ENCODE measurements at regions not wholly inside any gene's neighbourhood (a gene's known extent, or its start where the extent isn't known, plus 50 kb on each side); places are given as distances from the start of the nearest gene placed in this dataset.
A peak's percentile ranks its signal among the peaks of the same experiment; 100 is the strongest.
"Not testable (repeated sequence)": the region's sequence is repeated elsewhere in the genome, so short reads cannot be mapped to it uniquely, and the experiment has no call there.

DNA sequence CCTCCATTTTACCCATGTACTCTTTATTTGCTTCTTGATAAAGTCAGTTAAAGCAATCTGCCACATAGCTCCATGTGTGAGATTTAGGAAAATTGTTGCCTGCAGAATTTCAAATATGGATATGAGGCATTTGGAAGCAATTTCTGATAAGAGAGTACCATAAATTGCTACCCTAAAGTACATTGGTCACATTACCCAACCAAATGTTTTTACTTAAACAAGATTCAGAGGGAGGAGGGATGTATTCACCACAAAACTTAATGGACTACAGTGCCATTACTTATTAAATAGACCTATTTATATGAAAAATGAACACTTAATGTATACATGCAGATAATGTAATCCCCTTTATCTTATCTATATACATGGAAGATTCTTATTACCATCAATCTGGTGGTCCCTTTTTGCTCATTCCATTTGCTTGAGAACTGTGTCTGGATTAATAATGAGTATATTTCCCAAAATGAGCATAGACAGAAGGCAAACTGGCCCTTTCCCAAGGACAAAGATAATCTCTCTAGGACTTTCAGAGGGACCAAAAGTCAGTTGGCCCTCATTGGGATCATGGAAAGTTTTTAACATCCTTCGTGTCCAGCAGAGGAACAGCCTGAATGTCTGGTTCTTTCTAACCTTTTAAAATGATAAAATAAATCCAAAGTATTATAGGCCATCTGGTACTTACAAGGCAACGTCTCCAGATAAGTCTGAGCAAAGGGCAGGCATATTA, 526.4 kb downstream of the CBLN4 start:
- in situ Hi-C loops (cut with MboI; ENCODE audit: low pct_unique_long_range_greater_than_20kb, low sequenced_read_pairs), result no loop called here

DNA sequence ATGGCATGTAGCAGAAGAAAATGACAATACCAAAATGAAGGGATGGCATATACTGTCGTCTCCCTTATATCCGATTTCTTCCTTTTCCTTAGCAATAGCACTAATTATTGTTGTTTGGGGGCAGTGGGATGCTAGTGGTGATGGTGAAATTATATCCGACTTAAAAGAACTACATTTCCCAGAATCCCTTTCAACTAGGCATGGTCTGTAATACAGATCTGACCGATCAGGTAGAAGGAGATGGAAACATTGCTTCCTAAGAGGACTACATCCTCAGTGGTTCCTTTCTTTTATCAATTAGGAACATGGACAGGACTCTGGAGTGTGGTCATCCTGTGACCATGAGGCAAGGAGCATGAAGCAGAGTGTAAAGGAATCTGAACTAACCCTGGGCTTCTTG, 532.6 kb downstream of the CBLN4 start:
- in situ Hi-C loops (cut with MboI; ENCODE audit: low pct_unique_long_range_greater_than_20kb, low sequenced_read_pairs), result no loop called here
- DNase-seq, result no peak

More for the DNA sequence above, 526.4 kb downstream of the CBLN4 start:
- no peak for DNase-seq

DNA sequence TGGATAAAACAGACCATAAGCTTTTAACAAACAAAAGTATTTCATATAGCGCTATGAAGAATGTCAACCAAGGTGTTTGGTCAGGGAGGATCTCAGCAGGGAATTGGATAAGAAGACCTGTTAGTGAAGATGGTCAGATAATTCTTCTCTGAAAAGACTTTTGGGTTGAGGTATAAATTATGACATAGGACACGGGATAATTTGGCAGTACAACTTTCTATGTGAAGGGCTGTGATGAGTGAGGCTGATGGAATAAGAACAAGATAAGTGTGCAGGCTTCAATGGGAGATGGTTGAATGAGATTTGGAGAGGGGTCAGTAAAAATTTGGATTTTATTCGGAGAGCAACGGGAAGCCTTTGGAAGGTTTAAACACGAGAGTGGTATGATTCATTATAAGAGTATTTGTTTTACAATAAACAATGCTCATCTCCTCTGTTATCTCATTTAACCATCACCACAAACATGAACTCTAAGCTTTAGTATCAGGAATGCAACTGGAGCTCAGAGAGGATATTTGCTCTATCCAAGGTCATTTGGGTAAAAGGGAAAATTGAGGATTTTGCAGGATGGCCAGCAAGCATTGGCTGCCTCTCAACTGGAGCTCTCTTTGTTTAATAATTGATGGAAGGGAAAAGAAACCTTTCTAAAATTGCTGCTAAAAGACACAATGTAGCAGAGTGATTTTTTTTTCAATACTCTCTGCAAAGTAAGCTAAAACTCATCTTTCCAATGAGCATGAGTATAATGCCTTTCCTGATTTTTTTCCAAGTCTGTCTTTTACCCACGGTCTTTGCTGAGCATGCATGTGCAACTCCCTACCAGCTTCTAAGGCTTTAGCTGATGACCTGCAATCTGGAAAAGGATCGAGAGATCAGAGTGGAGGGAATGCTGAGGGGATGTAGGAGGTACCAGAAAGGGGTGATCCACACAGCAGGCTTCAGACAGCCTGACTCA, 534.0 kb downstream of the CBLN4 start:
- in situ Hi-C loops (cut with MboI; ENCODE audit: low pct_unique_long_range_greater_than_20kb, low sequenced_read_pairs), result no loop called here
- no peak for DNase-seq

DNA sequence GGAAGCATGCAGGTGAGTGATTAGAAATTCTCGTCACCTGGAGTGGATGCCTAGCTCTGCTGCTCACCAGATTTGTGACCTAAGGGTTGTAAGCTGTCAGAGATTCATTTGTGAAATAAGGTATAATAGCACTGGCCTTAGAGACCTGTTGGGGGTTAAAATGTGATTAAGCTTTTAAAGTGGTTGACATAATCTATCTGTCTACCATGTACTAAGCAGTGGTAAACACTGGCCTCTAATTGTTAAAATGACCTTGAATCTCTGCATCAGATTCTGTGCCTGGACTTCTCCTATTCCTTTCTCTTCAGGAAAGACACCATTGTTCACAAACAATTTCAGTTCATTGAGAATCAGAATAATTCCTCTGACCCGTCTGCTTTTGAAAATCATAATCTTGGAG, 536.2 kb downstream of the CBLN4 start:
- in situ Hi-C loops (cut with MboI; ENCODE audit: low pct_unique_long_range_greater_than_20kb, low sequenced_read_pairs), result no loop called here
- no peak for DNase-seq

DNA sequence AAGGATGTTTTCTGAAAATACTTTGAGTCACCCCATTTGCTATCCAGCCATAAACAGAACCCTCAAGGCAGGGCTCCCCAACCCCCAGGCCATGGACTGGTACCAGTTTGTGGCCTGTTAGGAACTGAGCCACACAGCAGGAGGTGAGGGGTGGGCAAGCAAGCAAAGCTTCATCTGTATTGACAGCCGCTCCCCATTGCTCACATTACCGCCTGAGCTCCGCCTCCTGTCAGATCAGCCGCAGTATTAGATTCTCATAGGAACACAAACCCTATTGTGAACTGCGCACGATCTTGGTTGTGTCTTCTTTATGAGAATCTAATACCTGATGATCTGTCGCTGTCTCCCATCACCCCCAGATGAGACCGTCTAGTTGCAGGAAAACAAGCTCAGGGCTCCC, 543.8 kb downstream of the CBLN4 start:
- no peak for DNase-seq
- in situ Hi-C loops (cut with MboI; ENCODE audit: low pct_unique_long_range_greater_than_20kb, low sequenced_read_pairs), result no loop called here

DNA sequence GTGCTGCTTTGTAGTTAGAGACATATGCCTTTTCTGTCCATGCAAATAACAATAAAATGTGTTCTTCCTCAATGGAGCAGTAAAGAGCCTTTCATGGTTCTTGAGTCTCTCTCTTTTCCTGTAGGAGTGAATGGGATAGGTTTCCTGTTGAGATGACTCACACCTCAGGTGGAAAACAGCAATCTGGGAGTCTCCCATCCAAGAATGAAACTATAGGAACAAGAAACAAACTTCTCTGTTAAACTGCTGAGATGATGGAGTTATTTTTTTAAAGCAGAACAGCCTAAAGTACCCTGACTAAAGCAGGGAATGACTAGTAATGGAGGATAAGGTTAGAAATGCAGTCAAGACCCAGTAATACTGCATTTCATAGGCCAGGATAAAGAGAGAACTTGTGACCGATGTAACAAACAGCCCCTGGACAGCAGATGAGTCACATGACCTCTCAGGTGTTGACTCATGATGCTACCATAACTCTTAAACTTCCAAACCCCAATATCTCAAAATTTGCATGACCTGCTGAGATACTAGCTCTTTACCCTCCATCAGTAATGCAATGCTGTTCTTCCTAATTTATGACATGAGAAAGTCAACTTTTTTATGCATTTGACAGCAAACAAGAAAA, 548.9 kb downstream of the CBLN4 start:
- in situ Hi-C loops (cut with MboI; ENCODE audit: low pct_unique_long_range_greater_than_20kb, low sequenced_read_pairs), result no loop called here
- no peak for DNase-seq

DNA sequence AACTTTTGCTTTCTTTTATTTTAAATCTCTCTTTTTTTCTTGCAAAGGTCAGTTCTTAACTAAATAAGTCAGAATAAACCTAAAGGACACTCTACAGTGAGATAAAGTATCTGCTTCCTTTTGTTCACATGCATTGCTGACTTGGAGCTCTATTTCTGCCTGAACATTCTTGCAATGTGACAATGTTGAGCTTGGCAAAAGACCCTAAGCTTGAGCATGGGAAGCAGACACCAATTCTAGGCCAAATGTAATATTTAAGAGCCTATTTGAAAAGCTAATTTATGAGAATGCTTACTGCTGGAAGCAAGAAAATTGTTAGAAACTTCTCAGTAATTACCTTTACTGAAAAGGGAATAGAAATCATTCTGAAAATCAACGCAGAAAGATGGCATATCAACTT, 556.2 kb downstream of the CBLN4 start:
- in situ Hi-C loops (cut with MboI; ENCODE audit: low pct_unique_long_range_greater_than_20kb, low sequenced_read_pairs), result no loop called here
- DNase-seq, result no peak

DNA sequence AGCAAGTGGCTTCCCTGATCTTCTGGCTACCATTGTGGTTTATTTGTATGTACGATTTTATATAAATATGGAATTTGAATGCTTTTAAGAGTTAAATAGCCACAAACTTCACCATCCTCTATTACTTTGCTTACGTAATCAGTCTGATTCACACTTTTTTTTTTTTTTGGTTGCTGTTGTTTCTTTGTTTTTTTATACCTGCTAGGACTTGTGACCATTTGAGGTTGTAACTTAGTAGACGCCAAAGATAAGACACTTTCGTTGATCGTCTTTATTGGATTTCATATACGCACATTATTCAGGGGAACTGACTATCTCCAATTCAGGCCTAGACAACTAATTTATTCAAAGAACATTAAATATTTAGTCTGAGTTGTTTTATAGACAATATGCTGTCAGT, 559.0 kb downstream of the CBLN4 start:
- in situ Hi-C loops (cut with MboI; ENCODE audit: low pct_unique_long_range_greater_than_20kb, low sequenced_read_pairs), result no loop called here
- DNase-seq, result peak; percentile 0

DNA sequence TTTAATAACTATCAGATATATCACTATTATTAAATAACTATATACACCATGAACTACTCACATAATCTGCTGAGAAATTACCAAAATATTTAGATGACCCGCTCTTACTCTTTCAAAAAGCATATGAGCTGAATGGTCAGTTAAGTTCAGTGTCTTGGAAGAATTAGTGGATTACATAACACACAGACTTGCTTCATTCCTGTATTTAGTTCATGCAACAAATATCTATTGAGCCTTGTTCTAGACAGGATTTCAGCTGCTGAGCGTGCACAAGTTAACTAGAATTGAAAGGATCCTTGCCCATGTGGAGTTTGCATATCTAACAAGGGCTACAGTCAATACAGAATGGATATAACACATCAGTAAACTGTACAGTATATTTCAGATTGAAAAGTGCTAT, 566.2 kb downstream of the CBLN4 start:
- DNase-seq, result no peak
- in situ Hi-C loops (cut with MboI; ENCODE audit: low pct_unique_long_range_greater_than_20kb, low sequenced_read_pairs), result no loop called here

DNA sequence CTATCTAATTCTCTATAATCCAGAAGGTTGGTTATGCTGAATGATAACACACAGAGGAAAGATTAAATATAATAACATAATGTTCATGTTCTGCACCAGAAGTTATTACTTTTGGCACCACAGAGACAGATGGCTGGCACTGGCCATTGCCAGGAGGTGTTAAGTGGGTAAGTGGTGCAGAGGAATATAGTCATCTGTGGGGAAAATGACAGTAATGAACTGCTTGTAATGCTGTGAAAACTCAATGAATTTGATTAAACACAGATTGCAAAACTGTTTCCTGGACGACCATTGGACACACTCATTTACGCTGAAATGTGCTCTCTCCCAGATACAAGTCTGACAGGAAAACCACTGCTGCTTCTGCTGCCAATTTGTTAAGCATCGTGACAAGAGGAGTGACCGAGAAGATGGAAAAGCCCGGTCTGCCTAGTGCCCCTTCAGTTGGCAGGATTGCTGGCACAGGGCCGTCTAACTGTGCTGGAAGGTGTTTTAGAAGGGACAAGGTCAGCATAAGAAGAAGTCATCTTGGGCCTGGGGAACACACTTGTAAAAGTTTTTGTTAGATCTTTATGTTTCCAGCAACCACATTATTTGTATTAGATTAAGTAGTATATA, 567.4 kb downstream of the CBLN4 start:
- DNase-seq, result no peak
- in situ Hi-C loops (cut with MboI; ENCODE audit: low pct_unique_long_range_greater_than_20kb, low sequenced_read_pairs), result no loop called here

DNA sequence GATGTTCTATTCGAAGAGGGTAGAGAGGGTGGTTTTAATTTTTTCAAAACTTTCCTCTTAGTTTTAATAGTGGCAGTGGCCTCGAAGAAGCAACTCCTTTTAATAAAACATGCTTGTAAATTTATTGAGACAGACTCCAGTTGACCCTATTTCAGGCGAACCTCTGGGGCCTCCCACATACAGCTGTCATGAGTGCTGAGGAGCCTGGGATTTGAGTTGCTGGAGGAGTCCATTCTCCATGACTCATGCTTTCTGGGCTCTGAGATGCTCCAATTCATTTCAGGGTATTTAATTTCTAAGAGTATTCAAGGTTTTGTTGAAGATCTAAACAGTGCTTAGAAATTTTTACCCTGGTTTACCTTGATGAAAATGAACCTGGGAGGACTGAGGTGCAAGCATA, 580.4 kb downstream of the CBLN4 start:
- in situ Hi-C loops (cut with MboI; ENCODE audit: low pct_unique_long_range_greater_than_20kb, low sequenced_read_pairs), result no loop called here
- DNase-seq, result no peak

DNA sequence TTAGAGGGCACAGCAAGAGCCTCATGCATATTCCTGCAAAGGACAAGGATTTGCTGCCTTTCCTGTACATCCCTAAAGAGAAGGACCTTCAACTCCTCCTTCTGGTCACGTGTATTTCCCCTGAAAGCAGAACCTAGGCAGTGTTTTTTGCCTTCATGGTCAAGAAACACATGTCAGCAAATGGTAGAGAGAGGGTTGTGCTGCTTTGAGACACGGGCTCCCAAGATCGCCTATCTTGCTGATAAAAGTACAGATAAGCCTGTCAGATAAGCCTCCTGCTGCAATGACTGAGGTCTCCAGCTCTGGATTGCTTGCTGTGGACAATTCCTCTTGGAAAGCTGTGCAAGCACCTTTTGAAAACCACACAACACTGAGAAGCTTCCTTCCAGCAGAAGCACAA, 580.8 kb downstream of the CBLN4 start:
- no peak for DNase-seq

DNA sequence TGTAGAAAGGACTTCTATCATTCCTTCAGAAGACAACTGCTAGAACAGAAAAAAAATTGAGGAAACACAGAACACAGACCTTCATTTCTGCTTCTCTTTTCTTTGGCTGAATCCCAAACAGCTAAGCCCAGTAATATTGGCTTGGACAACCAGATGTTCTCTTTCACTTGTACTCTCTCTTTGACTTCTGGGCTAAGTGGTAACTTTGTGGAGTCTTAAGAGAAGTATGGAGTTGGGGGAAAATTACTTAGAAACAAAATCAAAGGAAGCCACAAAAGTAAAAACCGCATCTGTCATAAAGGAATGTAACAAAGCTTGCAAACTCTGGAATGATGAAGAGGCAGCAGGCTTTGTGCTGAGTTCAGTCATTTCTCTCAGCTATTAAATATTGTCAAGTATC, 587.5 kb downstream of the CBLN4 start:
- no peak for DNase-seq
- in situ Hi-C loops (cut with MboI; ENCODE audit: low pct_unique_long_range_greater_than_20kb, low sequenced_read_pairs), result no loop called here

More for the DNA sequence above, 580.8 kb downstream of the CBLN4 start:
- in situ Hi-C loops (cut with MboI; ENCODE audit: low pct_unique_long_range_greater_than_20kb, low sequenced_read_pairs), result no loop called here

DNA sequence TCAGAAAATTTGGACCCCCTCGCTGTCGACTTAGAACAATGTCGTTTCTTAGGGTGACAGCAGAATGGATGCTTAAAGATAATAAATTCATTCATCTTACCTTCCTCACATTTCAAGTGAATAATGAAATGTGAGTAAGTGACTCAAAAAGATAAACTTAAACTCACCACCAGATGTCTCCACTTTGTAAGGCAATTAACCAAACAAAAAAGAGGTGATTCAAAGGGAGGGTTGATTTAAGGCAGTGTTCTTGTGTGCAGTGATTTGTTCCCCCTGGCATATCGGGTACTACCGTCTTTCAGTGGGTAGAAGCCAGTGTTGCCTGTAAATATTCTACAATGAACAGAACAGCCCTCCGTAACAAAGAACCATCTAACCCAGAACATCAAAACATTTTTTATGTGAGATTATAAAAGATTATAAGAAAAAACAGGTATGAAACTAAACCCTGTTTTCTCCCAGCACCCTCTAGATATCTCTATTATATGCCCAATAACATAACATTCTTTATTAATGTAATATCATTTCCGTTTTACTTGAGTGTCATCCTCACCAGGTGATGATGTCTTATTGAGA, 589.7 kb downstream of the CBLN4 start:
- in situ Hi-C loops (cut with MboI; ENCODE audit: low pct_unique_long_range_greater_than_20kb, low sequenced_read_pairs), result no loop called here
- peak; percentile 7 for DNase-seq

DNA sequence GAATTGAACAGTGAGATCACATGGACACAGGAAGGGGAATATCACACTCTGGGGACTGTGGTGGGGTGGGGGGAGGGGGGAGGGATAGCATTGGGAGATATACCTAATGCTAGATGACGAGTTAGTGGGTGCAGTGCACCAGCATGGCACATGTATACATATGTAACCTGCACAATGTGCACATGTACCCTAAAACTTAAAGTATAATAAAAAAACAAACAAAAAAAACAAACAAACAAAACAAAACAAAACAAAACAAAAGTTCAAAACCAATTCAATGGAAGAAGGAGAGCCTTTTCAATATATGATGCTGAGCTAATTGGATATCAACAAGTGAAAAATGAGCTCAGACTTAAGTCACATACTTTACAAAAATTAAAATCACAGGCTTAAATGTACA, 592.8 kb downstream of the CBLN4 start:
- DNase-seq; in situ Hi-C loops (cut with MboI; ENCODE audit: low pct_unique_long_range_greater_than_20kb, low sequenced_read_pairs): not testable (repeated sequence)

DNA sequence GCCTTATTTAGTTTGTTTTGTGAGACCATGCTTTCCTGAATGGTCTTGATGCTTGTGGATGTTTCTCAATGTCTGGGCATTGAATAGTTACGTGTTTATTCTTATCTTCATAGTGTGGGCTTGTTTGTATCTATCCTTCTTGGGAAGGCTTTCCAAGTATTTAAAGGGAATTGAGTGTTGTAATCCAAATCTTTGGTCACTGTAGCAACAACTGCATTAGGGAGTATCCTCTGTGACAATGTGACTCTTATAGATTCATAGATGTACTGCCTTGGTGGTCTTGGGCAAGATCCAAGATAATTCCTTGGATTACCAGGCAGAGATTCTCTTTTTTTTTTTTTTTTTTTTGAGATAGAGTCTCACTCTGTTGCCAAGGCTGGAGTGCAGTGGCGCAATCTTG, 598.4 kb downstream of the CBLN4 start:
- no peak for DNase-seq
- in situ Hi-C loops (cut with MboI; ENCODE audit: low pct_unique_long_range_greater_than_20kb, low sequenced_read_pairs), result no loop called here

DNA sequence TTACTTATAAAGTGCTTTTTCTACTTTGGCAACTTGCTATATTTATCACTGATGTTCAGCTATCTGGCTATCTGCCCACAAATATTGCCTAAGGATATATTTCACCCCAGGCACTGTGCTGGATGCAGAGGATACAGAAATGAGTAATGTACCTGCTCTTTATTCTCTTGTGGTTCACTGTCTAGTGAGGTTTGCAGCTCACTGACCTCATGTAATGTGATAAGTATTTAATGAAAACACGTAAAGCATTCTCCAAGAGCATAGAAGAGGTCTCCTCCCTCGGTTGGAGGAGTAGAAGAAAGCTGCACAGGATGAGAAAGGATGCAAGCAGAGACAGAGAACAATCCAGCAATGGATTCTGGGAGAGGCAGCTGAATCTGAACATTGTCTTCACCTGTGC, 610.7 kb downstream of the CBLN4 start:
- no peak for DNase-seq
- in situ Hi-C loops (cut with MboI; ENCODE audit: low pct_unique_long_range_greater_than_20kb, low sequenced_read_pairs), result no loop called here

DNA sequence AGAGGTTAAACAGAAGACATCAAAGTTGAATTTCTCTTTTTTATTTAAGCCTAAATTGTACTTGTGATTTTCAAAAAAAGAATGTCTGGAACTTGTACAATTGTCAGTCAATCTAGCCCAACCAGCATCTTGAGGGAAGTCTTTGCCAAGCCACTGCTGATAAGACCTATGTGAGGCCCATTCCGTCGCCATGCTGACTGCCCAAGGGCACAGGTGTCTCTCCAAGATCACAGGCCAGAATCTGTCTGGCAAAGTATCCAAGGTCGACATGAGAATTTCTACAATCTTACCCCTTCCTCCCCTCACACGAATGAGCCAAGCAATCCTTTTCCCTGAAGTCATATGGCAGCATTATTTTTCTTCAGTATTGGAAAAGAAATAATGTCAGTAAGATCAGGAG, 614.5 kb downstream of the CBLN4 start:
- in situ Hi-C loops (cut with MboI; ENCODE audit: low pct_unique_long_range_greater_than_20kb, low sequenced_read_pairs), result no loop called here
- DNase-seq, result no peak

DNA sequence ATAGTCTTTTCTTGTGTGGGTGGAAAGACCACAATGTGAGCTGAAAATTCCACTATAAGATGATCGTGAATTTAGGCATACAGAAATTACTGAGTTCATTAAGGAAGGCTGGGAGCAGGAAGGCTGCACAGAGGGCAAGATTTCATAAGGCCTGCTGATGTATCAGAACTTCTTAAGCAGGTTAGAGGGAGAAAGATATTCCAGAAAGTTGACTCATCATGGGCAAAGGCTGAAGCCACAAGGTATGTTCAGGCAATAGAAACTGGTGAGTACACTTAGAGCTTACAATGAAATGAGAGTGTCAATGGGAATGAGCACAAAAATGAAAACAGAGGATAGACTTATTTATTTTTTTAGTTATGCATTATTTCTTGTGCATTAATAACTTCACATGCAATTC, 618.6 kb downstream of the CBLN4 start:
- in situ Hi-C loops (cut with MboI; ENCODE audit: low pct_unique_long_range_greater_than_20kb, low sequenced_read_pairs), result no loop called here
- no peak for DNase-seq

All from KBM-7 (cell line).